CD14-positive monocyte (primary cell): ENCODE measurements at regions not wholly inside any gene's neighbourhood (a gene's known extent, or its start where the extent isn't known, plus 50 kb on each side); places are given as distances from the start of the nearest gene placed in this dataset.

ENCODE experiments used
- DNase-seq, 3 donors: peaks; one replicate each; pipeline ENCODE4 v3.0.0-alpha.2; 2011 to 2022
- H2AFZ ChIP-seq: 2 replicates; pipeline ENCODE4 v1.6.0; 2012; ENCODE audit warnings: mild to moderate bottlenecking, low read depth, low read length, inconsistent platforms; ENCODE audit not compliant: insufficient read depth, poor library complexity, severe bottlenecking
- H3K27ac ChIP-seq, 2 donors: 1 replicate in 1 of 2; 2 replicates in 1 of 2; pipeline ENCODE4 v1.5.1; 2012 to 2013; ENCODE audit warnings: low read length in 2 of 2, control low read depth in 1 of 2, inconsistent platforms in 1 of 2, low read depth in 1 of 2, mild to moderate bottlenecking in 1 of 2
- H3K27me3 ChIP-seq, 2 donors: one replicate each; pipeline versions ENCODE4 v1.6.0 to v1.6.1; 2011 to 2013; ENCODE audit warnings: low read length in 2 of 2; ENCODE audit not compliant: control insufficient read depth in 2 of 2, insufficient read depth in 2 of 2
- H3K36me3 ChIP-seq, 2 donors: replicated peaks in 1 of 2; 1 replicate in 1 of 2; 2 replicates in 1 of 2; pipeline versions ENCODE4 v1.5.1 to v1.6.1; 2012 to 2013; ENCODE audit warnings: low read length in 2 of 2, control low read depth in 1 of 2, inconsistent platforms in 1 of 2, mild to moderate bottlenecking in 1 of 2; ENCODE audit not compliant: insufficient read depth in 2 of 2, control insufficient read depth in 1 of 2
- H3K4me1 ChIP-seq, 2 donors: 1 replicate in 1 of 2; 2 replicates in 1 of 2; pipeline versions ENCODE4 v1.5.1 to v1.6.1; 2012 to 2013; ENCODE audit warnings: low read length in 2 of 2, control low read depth in 1 of 2, inconsistent platforms in 1 of 2, mild to moderate bottlenecking in 1 of 2, moderate library complexity in 1 of 2; ENCODE audit not compliant: insufficient read depth in 2 of 2, control insufficient read depth in 1 of 2
- H3K4me2 ChIP-seq: replicated peaks from 2 replicates; pipeline ENCODE3; 2012; ENCODE audit warnings: low read length, moderate library complexity, mild to moderate bottlenecking; ENCODE audit not compliant: poor library complexity, severe bottlenecking; ENCODE audit errors: extremely low read depth
- H3K4me3 ChIP-seq, 3 experiments: fragments of 200-600 bp in 1 of 3; sonication (generic) in 1 of 3; replicated peaks in 1 of 3; 1 replicate in 2 of 3; 2 replicates in 1 of 3; pipeline ENCODE4 v1.5.1; 2011 to 2013; ENCODE audit warnings: low read length in 3 of 3, mild to moderate bottlenecking in 3 of 3, control low read depth in 2 of 3, low read depth in 2 of 3, inconsistent platforms in 1 of 3, moderate library complexity in 1 of 3
- H3K79me2 ChIP-seq: 2 replicates; pipeline ENCODE4 v1.6.0; 2012; ENCODE audit warnings: mild to moderate bottlenecking, control low read depth, inconsistent platforms, low read length, moderate library complexity; ENCODE audit not compliant: insufficient read depth
- H3K9ac ChIP-seq: 2 replicates; pipeline ENCODE4 v1.6.0; 2017; ENCODE audit warnings: low read length, mild to moderate bottlenecking; ENCODE audit not compliant: insufficient read depth, poor library complexity, severe bottlenecking
- H3K9me3 ChIP-seq, 2 donors: replicated peaks in 1 of 2; 1 replicate in 1 of 2; 2 replicates in 1 of 2; pipeline versions ENCODE4 v1.5.1 to v1.6.1; 2012 to 2013; ENCODE audit warnings: low read length in 2 of 2, control low read depth in 1 of 2; ENCODE audit not compliant: control insufficient read depth in 1 of 2, insufficient read depth in 1 of 2
- H4K20me1 ChIP-seq: 2 replicates; pipeline ENCODE4 v1.6.0; 2012; ENCODE audit warnings: mild to moderate bottlenecking, low read length, control low read depth, moderate library complexity; ENCODE audit not compliant: insufficient read depth
- H3K27ac Mint-ChIP-seq, 7 donors: one replicate each; pipeline ENCODE4 v1.8.0; 2020; ENCODE audit warnings: mild to moderate bottlenecking in 7 of 7, mixed read lengths in 7 of 7, moderate library complexity in 6 of 7, inconsistent platforms in 2 of 7
- H3K27me3 Mint-ChIP-seq, 3 donors: one replicate each; pipeline ENCODE4 v1.8.0; 2021 to 2022; ENCODE audit warnings: low read depth in 3 of 3, mild to moderate bottlenecking in 3 of 3, mixed read lengths in 3 of 3, moderate library complexity in 3 of 3, inconsistent platforms in 1 of 3
- H3K36me3 Mint-ChIP-seq, 2 donors: one replicate each; pipeline ENCODE4 v1.8.0; 2020; ENCODE audit warnings: mixed read lengths in 2 of 2, inconsistent platforms in 1 of 2, mild to moderate bottlenecking in 1 of 2
- H3K4me1 Mint-ChIP-seq: one replicate; pipeline ENCODE4 v1.8.0; 2020; ENCODE audit warnings: mild to moderate bottlenecking, mixed read lengths
- H3K4me3 Mint-ChIP-seq, 2 donors: one replicate each; pipeline ENCODE4 v1.8.0; 2020; ENCODE audit warnings: mild to moderate bottlenecking in 2 of 2, mixed read lengths in 2 of 2, moderate library complexity in 1 of 2
- H3K9me3 Mint-ChIP-seq, 7 donors: one replicate each; pipeline ENCODE4 v1.8.0; 2020 to 2022; ENCODE audit warnings: mixed read lengths in 7 of 7, mild to moderate bottlenecking in 6 of 7, moderate library complexity in 6 of 7, inconsistent platforms in 2 of 7
- CTCF ChIP-seq: fragments of 200-600 bp; IDR thresholded peaks from one replicate; pipeline ENCODE4 v1.8.0; 2022; ENCODE audit warnings: antibody characterized with exemption, mild to moderate bottlenecking
- WGBS: methylation state at CpG from one replicate; pipeline ENCODE4 v1.1.5; 2013; ENCODE audit warnings: missing lambda C conversion rate; ENCODE audit not compliant: insufficient coverage; 5-methylcytosine and 5-hydroxymethylcytosine counted together
- intact Hi-C, 2 donors: fragments of 100-400 bp; cut with micrococcal nuclease; formaldehyde crosslinking; loops; one replicate each; pipeline versions ENCODE4 v1.15.0 to v1.15.1; 2023

GRCh38 chr10:108303149-108303548 lies 1138.6 kb upstream of the SORCS1 start:
- H3K27me3 Mint-ChIP-seq: no peaks in the 10 kb centered on the region
- Histone ChIP-seq H3K27ac (no peak overlapping the region), H3K4me2 (no peak overlapping the region), H3K79me2 (no peaks in the 10 kb centered on the region), H3K36me3 (no peaks in the 10 kb centered on the region), H3K9me3 (peaks cover 0 to 3% of the 10 kb centered on the region in 2 donors), H3K4me3 (no peak overlapping the region), H3K27me3 (no peaks in the 10 kb centered on the region), H3K9ac (no peak overlapping the region), H2AFZ (no peak overlapping the region), H4K20me1 (no peaks in the 10 kb centered on the region), H3K4me1 (no peaks in the 10 kb centered on the region)
- TF ChIP-seq CTCF: no peak
- peaks cover 0 to 7% (median 2%) of the 10 kb centered on the region in 7 donors for H3K9me3 Mint-ChIP-seq
- intact Hi-C loops: no loop called here
- H3K4me1 Mint-ChIP-seq: no peaks in the 10 kb centered on the region
- WGBS: 72% methylated on average over 2 of the region's 5 CpGs
- H3K4me3 Mint-ChIP-seq: no peak overlapping the region
- DNase-seq: no peak
- H3K36me3 Mint-ChIP-seq: no peaks in the 10 kb centered on the region
- no peak overlapping the region for H3K27ac Mint-ChIP-seq

- Mint-ChIP-seq H3K27ac (no peak overlapping the region), H3K9me3 (peaks cover 0 to 6% (median 0%) of the 10 kb centered on the region in 7 donors), H3K4me1 (no peaks in the 10 kb centered on the region), H3K4me3 (no peak overlapping the region), H3K27me3 (no peaks in the 10 kb centered on the region), H3K36me3 (no peaks in the 10 kb centered on the region)
- no peaks in the 10 kb centered on the region for H3K4me1 ChIP-seq
- no peaks in the 10 kb centered on the region for H3K36me3 ChIP-seq
- H3K4me2 ChIP-seq: no peak overlapping the region
- DNase-seq: no peak
- H3K4me3 ChIP-seq: no peak overlapping the region
- no peaks in the 10 kb centered on the region for H3K79me2 ChIP-seq
- no peak for TF ChIP-seq CTCF
- no peaks in the 10 kb centered on the region for H3K9me3 ChIP-seq
- H3K9ac ChIP-seq: no peak overlapping the region
- no peaks in the 10 kb centered on the region for H4K20me1 ChIP-seq
- WGBS: 33% methylated on average over 1 of the region's 3 CpGs
- no peak overlapping the region for H2AFZ ChIP-seq
- H3K27me3 ChIP-seq: no peaks in the 10 kb centered on the region
- no peak overlapping the region for H3K27ac ChIP-seq
- intact Hi-C loops: no loop called here
Measured at GRCh38 chr10:108301002-108301401, 1136.5 kb upstream of the SORCS1 start.
